Omental fat pad (tissue), 3 donors: ENCODE measurements at regions not wholly inside any gene's neighbourhood (a gene's known extent, or its start where the extent isn't known, plus 50 kb on each side); places are given as distances from the start of the nearest gene placed in this dataset.

Experiments
- ATAC-seq: fragments of 150-250 bp; one replicate; pipeline ENCODE4 v1.9.1; 2016; ENCODE audit warnings: mild to moderate bottlenecking, moderate library complexity; ENCODE audit not compliant: low FRiP score
- DNase-seq: peaks from one replicate; pipeline ENCODE4 v3.0.0-alpha.2; 2019; ENCODE audit warnings: low spot score
- TF ChIP-seq, protein P1 (sequence below), 3 donors: fragments of 450-650 bp; IDR thresholded peaks; one replicate each; pipeline ENCODE4 v1.5.1; 2016 to 2017; ENCODE audit warnings: antibody characterized with exemption in 3 of 3, mild to moderate bottlenecking in 3 of 3, moderate library complexity in 2 of 3

DNA sequence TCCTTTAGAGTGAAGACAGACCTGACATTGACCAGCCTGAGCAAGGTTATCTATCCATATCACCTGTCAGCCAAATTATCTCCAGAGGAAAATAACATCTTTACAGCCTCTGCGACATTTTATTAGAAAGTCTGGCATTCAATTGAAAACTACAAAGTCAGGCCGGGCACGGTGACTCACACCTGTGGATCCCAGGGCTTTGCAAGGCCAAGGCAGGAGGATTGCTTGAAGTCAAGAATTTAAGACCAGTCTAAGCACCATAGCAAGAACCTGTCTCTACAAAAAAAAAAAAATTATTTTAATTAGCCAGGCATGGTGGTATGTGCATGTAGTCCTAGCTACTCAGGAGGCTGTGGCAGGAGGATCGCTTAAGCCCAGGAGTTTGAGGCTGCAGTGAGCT, 141.6 kb downstream of the RCN1 start:
- TF ChIP-seq, protein P1, sequence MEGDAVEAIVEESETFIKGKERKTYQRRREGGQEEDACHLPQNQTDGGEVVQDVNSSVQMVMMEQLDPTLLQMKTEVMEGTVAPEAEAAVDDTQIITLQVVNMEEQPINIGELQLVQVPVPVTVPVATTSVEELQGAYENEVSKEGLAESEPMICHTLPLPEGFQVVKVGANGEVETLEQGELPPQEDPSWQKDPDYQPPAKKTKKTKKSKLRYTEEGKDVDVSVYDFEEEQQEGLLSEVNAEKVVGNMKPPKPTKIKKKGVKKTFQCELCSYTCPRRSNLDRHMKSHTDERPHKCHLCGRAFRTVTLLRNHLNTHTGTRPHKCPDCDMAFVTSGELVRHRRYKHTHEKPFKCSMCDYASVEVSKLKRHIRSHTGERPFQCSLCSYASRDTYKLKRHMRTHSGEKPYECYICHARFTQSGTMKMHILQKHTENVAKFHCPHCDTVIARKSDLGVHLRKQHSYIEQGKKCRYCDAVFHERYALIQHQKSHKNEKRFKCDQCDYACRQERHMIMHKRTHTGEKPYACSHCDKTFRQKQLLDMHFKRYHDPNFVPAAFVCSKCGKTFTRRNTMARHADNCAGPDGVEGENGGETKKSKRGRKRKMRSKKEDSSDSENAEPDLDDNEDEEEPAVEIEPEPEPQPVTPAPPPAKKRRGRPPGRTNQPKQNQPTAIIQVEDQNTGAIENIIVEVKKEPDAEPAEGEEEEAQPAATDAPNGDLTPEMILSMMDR (IDR thresholded peaks at IDR 0.05) = no peak
- ATAC-seq = no peak
- DNase-seq = no peak

DNA sequence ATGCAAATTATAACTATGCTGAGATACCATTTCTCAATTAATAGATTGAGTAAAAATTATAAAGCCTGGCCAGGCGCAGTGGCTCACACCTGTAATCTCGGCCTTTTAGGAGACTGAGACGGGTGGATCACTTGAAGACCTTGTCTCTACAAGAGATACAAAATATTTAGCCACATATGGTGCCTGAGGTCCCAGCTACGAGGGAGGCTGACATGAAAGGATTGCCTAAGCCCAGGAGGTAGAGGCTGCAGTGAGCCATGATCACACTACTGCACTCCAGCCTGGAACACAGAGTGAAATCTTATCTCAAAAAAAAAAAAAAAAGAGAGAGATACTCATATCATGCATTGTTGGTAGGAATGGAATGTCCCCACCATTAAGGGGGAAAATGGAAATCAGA, 142.4 kb downstream of the RCN1 start:
- TF ChIP-seq, protein P1 (IDR thresholded peaks at IDR 0.05) = no peak
- ATAC-seq (no peak), DNase-seq (no peak)

DNA sequence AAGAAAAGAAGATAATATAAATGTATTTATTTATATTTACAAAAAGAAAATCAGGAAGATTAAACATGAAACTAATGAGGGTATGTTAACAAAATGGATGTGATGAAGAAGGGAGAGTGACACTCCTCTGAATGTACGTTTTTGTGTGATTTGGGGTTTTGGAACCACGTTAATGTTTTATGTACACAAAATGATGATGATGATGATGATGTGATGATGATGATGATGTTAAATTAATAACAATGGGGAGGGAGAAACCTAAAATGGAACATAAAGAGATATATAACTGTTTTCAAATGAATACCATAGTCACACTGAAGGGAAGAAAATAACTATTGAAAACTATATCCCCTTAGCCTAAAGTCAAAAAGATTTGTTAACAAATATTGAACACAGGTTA, 143.1 kb downstream of the RCN1 start:
- no peak for ATAC-seq
- TF ChIP-seq, protein P1 (IDR thresholded peaks at IDR 0.05) = no peak
- DNase-seq = no peak

DNA sequence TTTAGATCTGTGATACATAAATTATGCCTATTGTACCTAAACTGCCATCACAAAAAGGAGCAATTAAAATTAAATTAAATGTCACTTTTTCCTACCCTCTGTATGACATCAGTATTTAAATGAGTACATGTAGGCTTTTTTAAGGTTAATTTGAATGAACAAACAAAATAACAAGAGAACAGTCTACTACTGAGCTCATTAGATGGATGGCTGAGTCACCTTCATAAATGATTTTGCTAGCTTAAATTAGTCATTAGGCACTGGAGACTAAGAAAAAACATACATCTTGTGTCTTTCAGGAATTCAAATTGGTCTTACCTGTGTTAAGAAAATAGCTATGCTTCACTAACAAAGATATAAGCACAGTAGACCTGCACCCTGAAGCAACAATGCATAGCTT, 153.6 kb downstream of the RCN1 start:
- ATAC-seq (no peak), DNase-seq (no peak)
- TF ChIP-seq, protein P1 (IDR thresholded peaks at IDR 0.05) = no peak

DNA sequence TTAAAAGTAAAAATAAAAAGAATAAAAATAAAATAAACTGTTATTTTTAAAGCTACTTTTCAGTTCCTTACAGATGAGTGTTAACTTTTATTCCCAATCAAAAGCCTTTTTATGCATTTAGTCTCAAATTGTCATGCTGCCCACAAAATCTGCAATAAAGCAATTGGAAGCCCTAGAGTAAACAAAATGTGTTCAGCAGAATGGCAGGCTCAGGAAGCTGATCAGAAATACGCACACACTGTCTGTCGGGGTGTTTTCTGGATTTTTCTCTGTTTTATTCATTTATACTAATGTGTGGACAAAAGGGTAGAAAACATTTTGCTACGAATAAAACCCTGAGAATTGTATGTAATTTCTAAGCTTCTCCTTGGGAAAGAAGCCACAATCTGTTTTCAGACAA, 162.8 kb downstream of the RCN1 start:
- DNase-seq = no peak
- ATAC-seq = no peak
- TF ChIP-seq, protein P1 (IDR thresholded peaks at IDR 0.05) = no peak

DNA sequence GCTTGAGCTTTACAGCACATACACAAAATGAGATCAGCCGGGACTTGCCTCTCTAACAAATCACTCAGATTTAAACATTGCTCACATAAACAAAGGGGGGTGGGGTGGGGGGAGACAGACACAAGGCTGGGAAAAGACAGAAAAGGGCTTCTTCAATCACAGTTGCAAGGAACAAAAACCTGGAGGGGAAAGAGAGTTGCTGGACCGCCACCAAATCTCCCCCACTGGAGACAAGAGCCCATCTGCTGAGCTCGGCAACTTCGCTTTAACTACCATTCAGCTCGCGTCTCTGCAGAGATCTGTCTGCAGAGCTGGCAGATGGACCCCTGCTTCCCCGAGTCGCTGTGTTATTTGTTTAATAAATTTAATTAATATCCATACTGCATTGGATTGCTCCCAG, 165.0 kb downstream of the RCN1 start:
- no peak for DNase-seq
- no peak for ATAC-seq
- TF ChIP-seq, protein P1 (IDR thresholded peaks at IDR 0.05) = no peak

DNA sequence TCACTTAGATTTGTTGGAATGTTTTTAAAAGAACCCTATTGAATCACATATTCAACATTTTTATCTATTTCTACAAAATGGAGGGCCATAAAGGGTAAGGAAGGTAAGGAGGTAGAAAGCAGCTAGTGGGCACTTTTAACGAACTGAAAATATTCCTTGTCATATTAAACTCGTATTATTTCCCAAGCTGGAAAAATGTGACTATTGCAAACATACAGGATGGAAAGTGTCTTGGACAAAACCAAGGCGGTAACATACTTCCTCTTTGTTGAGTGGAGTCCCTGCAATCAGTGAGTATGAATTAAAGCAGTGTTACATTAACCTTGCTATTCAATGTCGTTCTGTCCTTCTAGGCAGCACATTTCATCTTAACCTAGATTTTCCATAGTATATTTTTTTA, 165.6 kb downstream of the RCN1 start:
- TF ChIP-seq, protein P1 (IDR thresholded peaks at IDR 0.05) = no peak
- ATAC-seq (no peak), DNase-seq (no peak)
